Gastrocnemius medialis (tissue), 4 donors: ENCODE measurements at regions not wholly inside any gene's neighbourhood (a gene's known extent, or its start where the extent isn't known, plus 50 kb on each side); places are given as distances from the start of the nearest gene placed in this dataset.

ENCODE experiments used
- CTCF ChIP-seq, 5 experiments: fragments of 450-650 bp in 3 of 5; fragments of 200-600 bp in 2 of 5; sonication (generic) in 2 of 5; IDR thresholded peaks in 4 of 5; conservative IDR thresholded peaks in 1 of 5; 1 replicate in 4 of 5; 2 replicates in 1 of 5; pipeline ENCODE4 v1.5.1; 2016 to 2019; ENCODE audit warnings: antibody characterized with exemption in 5 of 5, mild to moderate bottlenecking in 3 of 5, moderate library complexity in 3 of 5
- POLR2A ChIP-seq, 2 donors: fragments of 450-650 bp; IDR thresholded peaks; one replicate each; pipeline ENCODE4 v1.6.1; 2017; ENCODE audit warnings: antibody characterized with exemption in 2 of 2, mild to moderate bottlenecking in 2 of 2, moderate library complexity in 2 of 2

GRCh38 chr6:15744818-15745402, 82.1 kb upstream of the DTNBP1 start:
- TF ChIP-seq CTCF (IDR thresholded peaks at IDR 0.05 in 4 of 5, conservative IDR thresholded peaks at IDR 0.05 in 1 of 5) (no peak), POLR2A (IDR thresholded peaks at IDR 0.05) (no peak)
